Right atrium auricular region (tissue), 2 donors: ENCODE measurements at regions not wholly inside any gene's neighbourhood (a gene's known extent, or its start where the extent isn't known, plus 50 kb on each side); places are given as distances from the start of the nearest gene placed in this dataset.
"Not testable (repeated sequence)": the region's sequence is repeated elsewhere in the genome, so short reads cannot be mapped to it uniquely, and the experiment has no call there.

Source experiments
- DNase-seq: peaks from one replicate; pipeline ENCODE4 v3.0.0-alpha.2; 2019; ENCODE audit warnings: low spot score
- H3K27ac ChIP-seq, 2 donors: fragments of 200-600 bp; sonication (generic); 1 replicate in 1 of 2; 2 replicates in 1 of 2; pipeline ENCODE4 v1.5.1; 2016 to 2019
- H3K27me3 ChIP-seq, 2 donors: fragments of 200-600 bp; sonication (generic); one replicate each; pipeline versions ENCODE4 v1.5.1 to v1.6.0; 2017 to 2019
- H3K36me3 ChIP-seq: fragments of 200-600 bp; sonication (generic); one replicate; pipeline ENCODE4 v1.5.1; 2016
- H3K4me1 ChIP-seq, 2 donors: fragments of 200-600 bp; sonication (generic); one replicate each; pipeline versions ENCODE4 v1.5.1 to v1.6.0; 2017 to 2019
- H3K4me3 ChIP-seq, 2 donors: fragments of 200-600 bp; sonication (generic); 1 replicate in 1 of 2; 2 replicates in 1 of 2; pipeline ENCODE4 v1.5.1; 2017 to 2019; ENCODE audit warnings: mild to moderate bottlenecking in 1 of 2, moderate library complexity in 1 of 2
- H3K9me3 ChIP-seq, 2 donors: fragments of 200-600 bp; sonication (generic); one replicate each; pipeline ENCODE4 v1.5.1; 2019
- TF ChIP-seq, protein P1 (sequence below), 2 donors: fragments of 200-600 bp; sonication (generic); IDR thresholded peaks; one replicate each; pipeline ENCODE4 v1.5.1; 2019; ENCODE audit warnings: antibody characterized with exemption in 2 of 2

DNA sequence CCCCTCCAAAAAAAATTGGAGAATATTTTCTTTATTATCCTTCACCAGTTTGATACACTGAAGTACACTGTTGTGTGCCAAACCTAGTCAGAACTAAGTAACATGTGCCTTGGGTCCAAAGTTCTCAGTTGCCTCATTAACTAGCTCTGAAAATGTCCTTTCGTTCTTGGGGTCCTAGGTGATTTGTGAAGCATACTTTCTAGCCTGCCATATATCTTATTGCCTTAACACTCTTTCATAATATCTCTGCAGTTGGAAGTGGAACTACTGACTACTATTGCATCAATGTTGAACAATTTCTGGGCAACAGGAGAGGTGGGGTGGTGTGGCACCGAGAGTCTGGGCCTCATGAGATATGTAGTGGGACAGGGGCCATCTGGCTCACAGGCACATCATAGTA is 592.9 kb upstream of the FBXO33 start:
- Histone ChIP-seq H3K9me3 (no peaks in the 10 kb centered on the region), H3K36me3 (no peaks in the 10 kb centered on the region), H3K4me1 (no peaks in the 10 kb centered on the region), H3K4me3 (no peak overlapping the region), H3K27me3 (no peaks in the 10 kb centered on the region), H3K27ac (no peak overlapping the region)
- TF ChIP-seq, protein P1, sequence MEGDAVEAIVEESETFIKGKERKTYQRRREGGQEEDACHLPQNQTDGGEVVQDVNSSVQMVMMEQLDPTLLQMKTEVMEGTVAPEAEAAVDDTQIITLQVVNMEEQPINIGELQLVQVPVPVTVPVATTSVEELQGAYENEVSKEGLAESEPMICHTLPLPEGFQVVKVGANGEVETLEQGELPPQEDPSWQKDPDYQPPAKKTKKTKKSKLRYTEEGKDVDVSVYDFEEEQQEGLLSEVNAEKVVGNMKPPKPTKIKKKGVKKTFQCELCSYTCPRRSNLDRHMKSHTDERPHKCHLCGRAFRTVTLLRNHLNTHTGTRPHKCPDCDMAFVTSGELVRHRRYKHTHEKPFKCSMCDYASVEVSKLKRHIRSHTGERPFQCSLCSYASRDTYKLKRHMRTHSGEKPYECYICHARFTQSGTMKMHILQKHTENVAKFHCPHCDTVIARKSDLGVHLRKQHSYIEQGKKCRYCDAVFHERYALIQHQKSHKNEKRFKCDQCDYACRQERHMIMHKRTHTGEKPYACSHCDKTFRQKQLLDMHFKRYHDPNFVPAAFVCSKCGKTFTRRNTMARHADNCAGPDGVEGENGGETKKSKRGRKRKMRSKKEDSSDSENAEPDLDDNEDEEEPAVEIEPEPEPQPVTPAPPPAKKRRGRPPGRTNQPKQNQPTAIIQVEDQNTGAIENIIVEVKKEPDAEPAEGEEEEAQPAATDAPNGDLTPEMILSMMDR (IDR thresholded peaks at IDR 0.05) = no peak
- DNase-seq = no peak

DNA sequence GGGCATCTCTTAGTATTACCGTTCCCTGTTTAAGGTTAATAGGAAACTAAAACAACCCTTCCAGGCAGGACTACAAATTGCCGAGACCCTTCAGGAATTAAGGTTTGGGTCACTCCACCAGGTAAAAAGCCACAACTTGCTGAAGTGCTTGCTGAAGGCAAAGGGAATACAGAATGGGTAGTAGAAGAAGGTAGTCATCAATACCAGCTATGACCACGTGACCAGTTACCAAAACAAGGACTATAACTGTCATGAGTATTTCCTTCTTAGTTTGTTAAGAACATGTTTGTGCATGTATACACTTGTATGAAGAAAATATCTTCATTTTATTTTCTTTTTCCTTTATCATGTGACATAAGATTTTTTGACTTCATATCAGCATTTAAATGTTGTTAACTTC is 578.7 kb upstream of the FBXO33 start:
- no peaks in the 10 kb centered on the region for H3K4me1 ChIP-seq
- H3K27ac ChIP-seq = no peak overlapping the region
- H3K4me3 ChIP-seq = no peak overlapping the region
- no peaks in the 10 kb centered on the region for H3K27me3 ChIP-seq
- no peaks in the 10 kb centered on the region for H3K36me3 ChIP-seq
- no peak for DNase-seq
- TF ChIP-seq, protein P1 (IDR thresholded peaks at IDR 0.05) = no peak
- H3K9me3 ChIP-seq = no peaks in the 10 kb centered on the region

DNA sequence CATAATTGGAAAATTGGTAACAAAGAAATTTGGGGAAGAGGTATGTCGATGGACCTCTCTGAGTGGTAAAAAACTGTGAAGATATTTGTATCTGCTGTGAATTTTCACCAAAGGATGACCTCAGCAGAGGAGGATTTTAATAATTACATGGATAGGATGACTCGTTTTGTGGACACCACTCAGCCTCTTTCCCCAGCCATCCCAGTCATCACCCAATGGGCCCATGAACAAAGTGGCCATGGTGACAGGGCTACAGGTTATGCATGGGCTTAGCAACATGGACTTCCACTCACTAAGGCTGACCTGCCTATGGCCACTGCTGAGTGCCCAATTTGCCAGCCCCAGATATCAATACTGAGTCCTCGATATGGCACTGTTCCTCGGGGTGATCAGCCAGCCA is 577.5 kb upstream of the FBXO33 start:
- H3K4me1 ChIP-seq = no peaks in the 10 kb centered on the region
- TF ChIP-seq, protein P1 (IDR thresholded peaks at IDR 0.05) = no peak
- no peaks in the 10 kb centered on the region for H3K9me3 ChIP-seq
- no peak overlapping the region for H3K4me3 ChIP-seq
- no peaks in the 10 kb centered on the region for H3K27me3 ChIP-seq
- no peaks in the 10 kb centered on the region for H3K36me3 ChIP-seq
- H3K27ac ChIP-seq = no peak overlapping the region
- DNase-seq = no peak

DNA sequence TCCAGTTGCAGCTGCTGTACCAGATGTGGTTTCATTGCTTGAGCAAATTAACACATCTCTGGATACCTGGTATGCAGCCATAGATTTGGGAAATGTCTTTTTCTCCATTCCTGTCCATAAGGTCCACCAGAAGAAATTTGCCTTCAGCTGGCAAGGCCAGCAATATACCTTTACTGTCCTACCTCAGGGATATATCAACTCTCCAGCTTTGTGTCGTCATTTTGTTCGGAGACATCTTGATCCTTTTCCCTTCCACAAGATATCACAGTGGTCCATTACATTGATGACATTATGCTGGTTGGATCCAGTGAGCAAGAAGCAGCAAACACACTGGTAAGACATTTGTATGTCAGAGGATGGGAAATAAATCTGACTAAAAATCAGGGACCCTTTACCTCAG is 576.1 kb upstream of the FBXO33 start:
- not testable (repeated sequence) for H3K27me3 ChIP-seq, DNase-seq, H3K4me3 ChIP-seq, H3K9me3 ChIP-seq, H3K36me3 ChIP-seq, H3K4me1 ChIP-seq, H3K27ac ChIP-seq

DNA sequence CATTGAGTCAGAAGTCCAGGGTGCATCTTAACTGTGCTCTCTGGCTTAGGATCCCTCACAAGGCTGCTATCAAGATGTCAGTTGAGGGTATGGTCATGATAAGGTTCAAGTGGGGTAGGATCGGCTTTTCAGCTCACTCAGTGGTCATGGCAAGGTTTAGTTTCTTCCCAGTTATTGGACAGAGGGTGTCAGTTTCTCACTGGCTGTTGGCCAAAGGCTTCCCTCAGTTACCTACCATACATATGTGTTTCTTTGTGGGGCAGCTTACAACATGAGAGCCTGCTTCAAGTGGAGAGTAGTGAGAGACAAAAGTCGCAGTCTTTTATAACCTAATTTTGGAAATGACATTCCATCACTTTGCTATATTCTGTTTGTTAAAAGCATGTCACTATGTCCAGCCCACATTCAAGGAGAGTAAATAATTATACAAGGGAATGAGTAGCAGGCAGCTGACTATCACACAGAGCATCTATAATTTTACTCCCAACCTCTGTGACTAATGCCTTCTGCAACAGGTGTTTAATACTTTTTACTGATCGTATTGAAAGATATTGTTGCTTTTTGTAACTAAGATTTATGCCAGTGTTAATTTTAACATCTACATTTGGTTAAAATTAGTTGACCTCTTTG is 572.8 kb upstream of the FBXO33 start:
- Histone ChIP-seq H3K9me3 (no peaks in the 10 kb centered on the region), H3K27me3 (no peaks in the 10 kb centered on the region), H3K4me1 (no peaks in the 10 kb centered on the region), H3K27ac (no peak overlapping the region), H3K4me3 (no peak overlapping the region), H3K36me3 (no peaks in the 10 kb centered on the region)
- DNase-seq = no peak
- TF ChIP-seq, protein P1 (IDR thresholded peaks at IDR 0.05) = no peak

DNA sequence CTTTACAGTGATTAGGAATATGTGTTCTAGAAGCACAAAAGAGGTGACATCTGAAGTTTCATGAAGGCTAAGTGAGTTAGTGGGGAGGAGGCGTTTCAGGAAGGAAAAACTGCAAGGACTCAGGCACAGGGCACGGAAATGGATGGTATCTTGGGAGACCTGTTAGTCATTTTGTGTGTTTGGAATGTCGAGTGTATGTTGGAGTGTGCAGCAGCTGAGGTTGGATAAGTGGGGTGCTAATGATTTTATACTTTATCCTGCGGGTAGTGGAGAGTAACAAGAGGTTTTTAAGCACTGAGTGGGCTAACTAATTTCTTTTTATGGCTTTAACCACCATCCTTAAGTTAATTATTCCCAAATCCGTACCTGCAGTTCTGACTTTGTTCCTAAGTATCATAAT is 571.5 kb upstream of the FBXO33 start:
- TF ChIP-seq, protein P1 (IDR thresholded peaks at IDR 0.05) = no peak
- Histone ChIP-seq H3K36me3 (no peaks in the 10 kb centered on the region), H3K27me3 (no peaks in the 10 kb centered on the region), H3K9me3 (no peaks in the 10 kb centered on the region), H3K27ac (no peak overlapping the region), H3K4me3 (no peak overlapping the region), H3K4me1 (no peaks in the 10 kb centered on the region)
- DNase-seq = no peak
